Mucosa of gallbladder (tissue), 1 donor: ENCODE measurements at regions not wholly inside any gene's neighbourhood (a gene's known extent, or its start where the extent isn't known, plus 50 kb on each side); places are given as distances from the start of the nearest gene placed in this dataset.
"Not testable (repeated sequence)": the region's sequence is repeated elsewhere in the genome, so short reads cannot be mapped to it uniquely, and the experiment has no call there.

Experiments used
- DNase-seq: peaks from one replicate; pipeline ENCODE4 v3.0.0-alpha.2; 2020; ENCODE audit warnings: low spot score
- donor health status: DM: no; HTN: no; CAD: no.

DNA sequence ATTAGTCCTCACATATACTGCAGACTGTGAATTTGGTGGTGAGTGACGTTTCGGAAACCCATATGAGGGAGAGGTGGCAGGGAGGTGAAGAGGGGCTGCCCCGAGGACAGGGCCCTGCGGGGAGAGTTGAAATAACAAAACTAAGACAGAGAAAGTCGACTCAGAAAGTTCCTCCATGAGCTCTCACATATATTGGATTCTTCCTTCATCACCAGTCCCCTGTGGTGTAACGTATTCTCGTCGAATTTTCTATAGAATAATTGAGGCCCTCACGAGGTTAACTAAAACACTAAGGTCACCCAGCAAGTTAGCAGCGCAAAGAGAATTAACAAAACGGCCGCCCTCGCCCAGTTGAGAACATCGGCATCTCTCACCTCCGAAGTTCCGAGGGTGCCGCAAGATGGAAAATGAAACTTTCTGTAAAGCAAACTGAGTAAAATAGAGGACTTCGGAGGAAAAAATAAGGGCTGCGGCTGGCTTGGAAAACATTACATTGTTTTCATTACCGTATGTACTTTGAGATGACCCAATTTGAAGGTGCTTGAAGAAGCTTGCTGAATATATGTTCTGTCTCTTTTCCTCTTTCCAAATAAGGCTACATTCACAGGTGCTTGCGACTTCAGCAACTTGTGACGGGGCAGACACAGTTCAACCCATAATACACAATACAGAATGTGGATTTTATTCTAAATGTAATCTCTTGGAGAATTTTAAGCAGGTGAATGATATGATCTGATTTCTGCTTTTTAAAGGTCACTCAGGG lies 490.9 kb upstream of the JARID2 start:
- DNase-seq = no peak

DNA sequence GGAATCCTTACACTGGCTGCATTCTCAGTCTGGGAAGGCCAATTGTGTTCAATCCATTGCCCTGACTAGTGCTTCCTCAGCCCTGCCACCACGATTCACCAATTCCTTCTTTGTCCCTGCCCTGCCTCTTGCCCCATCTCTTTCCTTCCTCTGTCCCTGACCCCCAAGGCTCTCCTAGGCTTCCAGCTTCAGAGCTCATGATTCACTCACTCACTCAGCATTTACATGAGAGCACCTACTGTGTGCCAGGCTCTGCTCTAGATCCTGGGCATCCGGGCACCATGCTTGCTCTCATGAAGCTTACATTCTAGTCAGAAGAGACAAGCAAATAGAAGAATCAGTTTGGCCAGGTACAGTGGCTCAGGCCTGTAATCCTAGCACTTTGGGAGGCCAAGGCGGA lies 489.5 kb upstream of the JARID2 start:
- no peak for DNase-seq

DNA sequence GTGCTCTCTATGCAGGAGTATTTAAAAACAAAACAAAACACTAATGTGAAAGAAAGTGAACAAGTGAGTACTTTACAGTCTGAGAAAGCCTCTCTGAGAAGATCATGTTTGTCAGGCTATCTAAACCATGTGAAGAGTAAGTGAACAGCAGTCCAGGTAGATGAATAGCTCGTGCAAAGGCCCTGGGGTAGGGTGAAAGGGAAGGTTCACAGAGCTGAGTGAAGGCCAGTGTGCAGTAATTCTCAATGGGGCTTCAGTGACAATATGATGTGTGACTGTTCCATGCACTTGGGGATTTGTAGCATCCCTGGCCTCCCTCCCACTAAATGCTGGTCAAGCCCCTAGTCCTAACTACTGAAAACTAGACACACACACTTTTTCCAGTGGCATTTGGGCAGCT lies 488.9 kb upstream of the JARID2 start:
- DNase-seq = no peak

DNA sequence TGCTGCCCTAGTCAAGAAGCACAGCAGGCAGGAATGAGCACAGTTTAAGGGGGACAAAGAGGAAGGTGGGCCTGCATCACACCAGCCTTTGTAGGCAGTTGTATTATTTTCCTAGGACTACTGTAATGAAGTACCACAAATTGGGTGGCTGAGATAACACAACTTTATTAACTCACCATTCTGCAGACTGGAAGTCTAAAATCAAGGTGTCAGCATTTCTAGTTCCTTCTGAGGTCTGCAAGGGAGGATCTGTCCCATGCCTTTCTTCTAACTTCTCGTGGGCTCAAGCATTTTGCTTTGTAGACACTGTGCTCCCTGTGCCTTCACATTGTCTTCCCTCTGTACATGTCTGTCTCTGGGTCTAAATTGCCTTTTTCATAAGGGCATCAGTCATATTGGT lies 488.5 kb upstream of the JARID2 start:
- DNase-seq = no peak

DNA sequence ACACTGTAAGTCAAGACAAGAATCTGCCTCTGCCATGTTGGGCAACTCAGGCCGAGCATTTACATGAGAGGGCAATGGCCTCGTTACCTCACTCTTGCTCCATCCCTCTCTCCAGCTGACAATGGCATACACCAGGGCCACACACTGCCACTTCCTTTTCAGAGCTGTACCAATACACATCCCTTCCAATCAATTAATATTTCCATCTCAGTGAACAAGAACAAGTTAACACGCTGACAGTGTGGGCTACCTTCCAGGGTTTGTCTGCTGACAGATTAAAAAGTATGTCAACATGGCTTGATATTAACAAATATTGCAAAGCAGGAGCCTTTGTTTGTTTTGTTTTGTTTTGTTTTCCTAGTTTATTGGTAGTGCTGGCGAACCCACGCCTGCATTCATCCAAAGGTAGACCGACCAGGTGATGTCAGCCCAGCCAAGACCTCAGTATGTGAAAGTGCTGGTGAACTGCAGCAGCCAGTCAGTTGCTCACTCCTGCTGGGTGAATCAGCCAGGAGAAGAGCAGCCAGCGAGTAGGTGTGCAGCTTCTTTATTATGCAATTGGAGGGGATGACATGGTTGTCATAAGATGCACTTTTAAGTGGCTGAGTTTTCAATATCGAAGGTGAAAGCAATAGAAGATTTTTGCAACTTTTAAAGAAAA lies 487.3 kb upstream of the JARID2 start:
- peak; percentile 68 for DNase-seq

DNA sequence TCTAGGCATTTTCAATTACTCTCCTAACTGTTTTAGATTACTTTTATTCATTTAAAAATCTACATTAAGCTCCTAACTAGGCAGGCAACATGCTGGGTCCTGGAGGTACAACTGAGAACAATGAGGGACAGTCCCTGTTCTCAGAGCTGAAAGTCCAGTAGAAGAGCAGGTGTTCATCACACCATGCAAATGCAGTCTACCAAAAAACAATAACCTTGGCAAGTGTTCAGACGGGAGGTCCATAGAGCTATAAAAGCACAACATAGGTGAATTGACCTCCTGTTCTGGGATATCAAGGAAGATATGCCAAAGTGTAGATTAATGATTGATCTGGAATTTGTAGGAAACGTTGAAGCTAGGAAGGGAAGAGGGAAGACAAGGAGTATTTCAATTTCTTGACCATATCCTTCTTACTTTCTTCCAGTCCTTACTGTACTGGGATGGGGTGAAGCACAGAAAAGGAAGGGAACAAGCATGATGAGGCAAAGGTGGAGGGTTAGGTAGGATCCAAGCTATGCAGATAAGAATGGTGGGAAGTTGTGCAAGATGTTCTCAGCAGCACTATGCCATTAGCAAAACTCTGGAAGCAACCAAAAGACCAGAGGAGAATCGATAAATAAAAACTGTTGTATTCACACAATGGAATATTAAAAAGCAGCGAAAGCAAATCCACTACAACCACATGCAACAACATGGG lies 485.7 kb upstream of the JARID2 start:
- peak; percentile 58 for DNase-seq

DNA sequence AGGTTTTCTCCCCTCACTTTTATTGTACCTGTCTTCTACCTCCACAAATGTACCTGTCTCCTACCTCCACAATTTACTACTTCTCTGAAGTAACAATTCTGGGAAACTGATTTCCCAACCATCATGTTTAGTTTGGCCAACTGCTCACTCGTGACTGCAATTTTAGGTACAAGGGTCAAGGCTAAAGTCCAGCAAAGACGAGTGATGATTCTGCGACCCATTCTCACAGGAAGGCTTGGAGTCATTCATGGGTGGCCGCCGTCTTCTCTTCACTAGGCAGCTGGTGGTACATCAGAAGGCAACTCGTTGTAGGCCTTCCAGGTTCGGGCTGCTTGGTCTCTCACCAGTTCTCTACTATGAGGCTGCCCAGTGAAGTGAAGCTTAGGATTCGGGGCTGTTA lies 483.8 kb upstream of the JARID2 start:
- DNase-seq = peak; percentile 33

DNA sequence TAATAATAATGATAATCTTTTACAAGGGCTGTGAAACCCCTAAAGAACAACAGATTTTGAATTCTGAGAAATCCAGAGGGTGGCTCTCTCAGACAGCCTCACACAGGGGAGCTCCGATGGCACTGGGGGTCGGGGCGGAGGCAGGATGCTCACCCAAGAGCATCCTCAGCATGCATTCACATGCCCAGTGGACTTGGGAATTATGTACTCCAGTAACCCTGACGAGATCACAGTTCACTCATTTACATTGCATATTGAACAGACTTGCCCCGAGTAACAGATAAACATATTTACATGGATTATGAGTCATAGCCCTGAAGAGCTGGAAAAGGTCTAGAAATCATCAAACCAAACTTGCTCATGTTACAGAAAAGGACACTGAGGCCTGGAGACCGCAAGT lies 482.7 kb upstream of the JARID2 start:
- DNase-seq = peak; percentile 51

DNA sequence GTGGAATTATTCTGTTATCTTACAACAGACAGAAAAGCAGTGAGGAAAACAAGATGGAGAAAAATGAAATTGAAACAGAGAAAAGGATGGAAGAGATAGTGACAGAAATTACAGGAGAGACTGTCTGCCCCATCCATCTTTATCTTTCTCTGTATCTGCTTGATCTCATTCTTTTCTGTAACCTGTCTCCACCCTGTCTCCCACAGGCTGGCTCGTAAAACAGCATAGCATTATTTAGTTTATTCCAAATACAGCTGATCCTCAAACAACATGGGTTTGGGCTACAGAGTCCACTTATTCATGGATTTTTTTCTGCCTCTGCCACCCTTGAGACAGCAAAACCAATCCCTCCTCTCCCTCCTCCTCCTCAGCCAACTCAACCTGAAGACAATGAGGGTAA lies 482.3 kb upstream of the JARID2 start:
- DNase-seq = no peak

DNA sequence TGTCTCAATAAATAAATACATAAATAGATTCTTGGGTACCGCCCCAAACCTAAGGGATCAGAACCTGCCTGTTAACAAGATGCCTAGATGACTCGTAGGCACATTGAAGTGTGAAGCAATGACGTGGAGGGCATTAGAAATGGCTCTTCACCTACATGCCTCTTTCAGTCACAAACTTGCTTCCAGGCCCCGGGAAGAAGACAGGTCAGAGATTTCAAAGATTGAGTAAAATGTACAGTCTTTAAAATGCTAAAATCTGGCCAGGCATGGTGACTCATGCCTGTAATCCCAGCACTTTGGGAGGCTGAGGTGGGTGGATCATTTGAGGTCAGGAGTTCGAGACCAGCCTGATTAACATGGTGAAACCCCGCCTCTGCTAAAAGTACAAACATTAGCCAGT lies 480.8 kb upstream of the JARID2 start:
- no peak for DNase-seq

DNA sequence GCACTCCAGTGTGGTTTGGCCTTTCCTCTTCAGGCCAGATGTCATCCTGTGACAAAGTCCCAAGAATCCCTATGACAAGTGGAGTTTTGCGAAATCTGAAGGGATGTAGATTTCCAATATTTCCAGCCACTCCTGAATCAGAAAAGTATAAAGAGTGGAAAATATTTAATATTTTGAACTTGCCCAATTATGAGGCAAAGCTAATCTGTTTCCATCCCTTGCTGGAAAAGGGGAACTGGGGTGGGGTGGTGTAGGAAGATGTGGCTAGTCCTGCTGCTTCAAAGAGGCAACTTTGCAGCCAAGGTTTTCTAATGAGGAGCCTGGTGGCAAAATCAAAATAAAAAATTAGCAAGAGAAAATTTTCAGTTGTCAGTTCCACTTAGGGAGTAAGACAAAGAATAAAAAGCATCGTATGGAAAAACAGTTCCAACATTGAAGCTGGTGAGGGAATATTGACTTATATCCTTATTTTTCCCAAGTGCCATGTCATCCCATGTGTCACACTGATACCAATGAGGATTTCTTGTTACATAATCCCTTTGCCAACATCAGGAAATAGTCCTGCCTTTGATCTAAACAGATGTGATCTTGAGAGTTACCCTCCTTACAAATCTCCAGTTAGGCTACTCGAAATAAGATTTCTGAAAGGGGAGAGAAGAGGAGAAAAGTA lies 480.0 kb upstream of the JARID2 start:
- no peak for DNase-seq

DNA sequence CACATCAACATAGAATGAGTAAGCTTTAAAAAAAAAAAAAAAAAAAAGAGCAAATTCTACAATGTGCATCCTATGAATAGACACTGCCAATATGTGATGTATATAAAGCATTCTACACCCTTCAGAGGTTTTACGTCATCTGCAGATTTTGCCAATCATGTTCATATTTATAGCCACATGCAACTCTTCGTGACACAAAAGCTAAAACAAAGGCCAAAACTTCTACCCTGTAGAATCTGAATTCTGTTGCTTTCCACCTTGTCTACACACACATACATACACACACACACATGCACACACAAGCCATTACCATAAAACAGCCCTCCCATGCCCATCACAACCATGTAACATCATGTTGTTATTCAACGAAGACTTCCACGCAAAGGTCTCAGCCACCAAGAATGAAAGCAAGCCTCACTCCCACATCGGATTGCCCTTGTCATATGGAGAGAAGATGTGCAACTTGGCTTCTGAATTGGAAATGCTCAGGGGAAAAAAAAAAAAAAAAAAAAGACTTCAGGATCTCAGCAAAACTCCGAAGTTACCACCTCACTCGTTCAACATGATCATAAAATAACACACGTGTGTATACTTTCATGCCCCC lies 479.4 kb upstream of the JARID2 start:
- no peak for DNase-seq

DNA sequence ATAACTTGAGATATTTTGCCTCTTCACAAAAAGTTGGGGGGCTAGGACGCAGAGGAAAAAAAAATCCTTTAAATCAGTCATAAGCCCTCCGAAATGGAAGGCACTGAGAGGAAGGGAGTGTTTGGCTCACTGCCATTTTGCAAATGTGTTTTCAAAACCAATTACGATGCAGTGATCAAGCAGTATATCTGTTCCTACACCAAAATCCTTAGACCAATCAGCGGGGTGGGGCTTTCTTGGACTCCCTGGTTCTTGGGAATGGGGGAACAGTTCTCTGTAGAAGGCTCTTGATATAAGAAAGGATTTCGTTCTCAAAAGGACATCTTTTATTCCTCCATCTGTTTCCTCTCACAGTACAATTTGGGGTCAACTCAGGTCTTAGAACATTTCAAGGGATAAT lies 478.6 kb upstream of the JARID2 start:
- no peak for DNase-seq

DNA sequence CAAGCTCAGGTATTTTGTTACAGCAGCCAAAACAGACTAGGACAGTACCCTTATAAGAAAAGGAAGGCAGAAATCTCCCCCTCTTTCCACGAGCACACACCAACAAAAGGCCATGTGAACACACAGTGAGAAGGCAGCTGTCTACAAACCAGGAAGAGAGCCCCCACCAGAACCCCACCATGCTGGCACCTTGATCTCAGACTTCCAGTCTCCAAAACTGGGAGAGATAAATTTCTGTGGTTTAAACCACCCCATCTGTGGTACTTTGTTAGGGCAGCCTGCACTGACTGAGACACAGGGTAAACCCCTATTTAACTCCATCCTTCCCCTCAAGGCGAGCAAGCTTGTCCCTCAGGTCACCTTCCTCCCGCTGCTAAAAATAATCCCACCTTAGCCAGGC lies 475.8 kb upstream of the JARID2 start:
- DNase-seq = no peak

DNA sequence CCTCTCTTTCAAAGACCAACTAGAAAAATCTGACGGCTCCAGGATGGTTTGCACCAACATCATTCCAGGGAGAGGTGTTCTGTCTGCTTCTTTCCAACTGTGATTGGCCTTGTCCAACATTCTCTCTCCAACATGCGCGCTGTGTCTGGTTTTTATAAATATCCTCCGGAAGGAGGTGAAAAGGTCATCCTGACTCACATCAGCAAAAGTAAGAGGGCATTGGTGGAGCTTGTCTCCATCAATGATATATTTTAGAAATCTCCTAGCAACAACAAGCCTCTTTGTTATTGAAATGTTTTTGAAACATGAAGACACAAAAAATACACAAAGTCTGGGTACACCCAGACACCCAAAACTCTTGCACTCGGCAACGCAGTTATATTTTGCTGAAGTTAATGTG lies 475.3 kb upstream of the JARID2 start:
- DNase-seq = no peak

DNA sequence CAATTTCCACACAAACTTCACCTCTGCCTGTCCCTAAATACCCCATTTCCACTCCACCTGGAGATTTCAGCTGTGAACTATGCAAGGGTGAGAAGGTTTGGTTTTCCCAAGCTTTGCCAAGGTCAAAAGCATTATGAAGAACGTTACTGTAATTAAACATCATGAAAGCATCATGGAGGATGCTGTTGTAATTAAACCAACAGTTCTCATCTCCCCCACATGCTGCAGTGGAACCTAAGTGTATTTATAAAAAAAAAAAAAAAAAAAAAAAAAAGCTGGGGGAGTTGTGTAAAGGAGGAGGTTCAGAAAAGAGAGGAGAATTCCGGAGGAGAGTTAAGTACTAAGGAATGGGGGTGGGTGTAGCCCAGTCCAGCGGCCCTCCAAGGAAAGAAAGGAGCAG lies 474.9 kb upstream of the JARID2 start:
- DNase-seq = no peak

DNA sequence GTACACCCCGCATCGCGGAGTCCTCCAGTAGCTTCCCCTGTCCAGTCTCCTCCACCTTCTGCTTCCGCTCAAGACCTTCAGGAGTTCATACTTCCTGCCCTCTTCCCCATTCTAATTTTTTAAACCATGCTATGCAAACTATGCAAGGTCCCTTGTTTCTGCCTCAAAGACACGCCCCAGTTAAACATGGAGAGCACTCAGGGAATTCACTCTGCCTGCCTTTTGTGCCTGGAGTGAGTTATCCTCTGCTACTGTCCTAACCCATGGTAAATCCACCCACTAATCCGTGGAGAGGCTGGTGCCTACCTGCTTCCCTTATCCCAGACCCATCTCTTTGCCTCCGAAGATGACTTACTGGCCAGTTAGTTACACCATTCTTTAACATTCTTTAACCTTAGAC lies 473.7 kb upstream of the JARID2 start:
- no peak for DNase-seq

DNA sequence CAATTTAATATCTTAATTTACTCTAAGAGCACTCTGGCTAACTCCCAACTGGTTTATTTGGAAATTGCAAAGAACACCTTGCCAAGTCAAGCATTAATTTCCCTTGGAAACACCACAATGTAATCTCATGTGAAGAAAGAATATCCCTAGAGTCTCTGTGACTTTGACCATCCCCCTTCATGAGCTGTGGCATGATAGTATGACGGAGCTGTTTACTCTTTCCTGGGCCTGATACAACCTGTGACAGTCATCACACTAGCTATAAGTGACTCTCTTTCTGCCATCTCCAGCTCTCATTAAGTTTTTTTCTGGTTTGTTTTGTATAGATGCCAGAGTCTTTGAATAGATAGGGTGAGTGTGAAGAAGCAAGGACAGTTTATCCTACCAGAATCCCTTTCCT lies 470.3 kb upstream of the JARID2 start:
- DNase-seq = no peak

DNA sequence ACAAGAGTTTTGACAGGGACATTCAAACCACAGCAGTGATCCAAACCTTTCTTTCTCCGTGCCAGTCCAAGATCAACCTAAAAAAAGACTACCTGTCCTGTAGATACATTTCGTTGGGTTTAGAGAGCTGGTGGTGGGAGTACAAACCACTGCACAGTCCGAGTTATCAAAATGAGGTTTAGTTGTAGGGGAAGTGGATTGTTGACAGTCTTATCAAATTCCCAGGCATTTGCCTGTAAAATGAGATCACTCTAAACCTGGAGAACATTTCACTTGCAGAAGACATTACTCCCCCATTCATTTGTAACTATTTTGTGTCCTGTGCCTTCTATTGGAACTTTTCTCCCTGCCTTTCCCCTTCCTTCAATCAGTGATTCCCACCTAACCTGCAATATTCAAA lies 469.6 kb upstream of the JARID2 start:
- DNase-seq = no peak

DNA sequence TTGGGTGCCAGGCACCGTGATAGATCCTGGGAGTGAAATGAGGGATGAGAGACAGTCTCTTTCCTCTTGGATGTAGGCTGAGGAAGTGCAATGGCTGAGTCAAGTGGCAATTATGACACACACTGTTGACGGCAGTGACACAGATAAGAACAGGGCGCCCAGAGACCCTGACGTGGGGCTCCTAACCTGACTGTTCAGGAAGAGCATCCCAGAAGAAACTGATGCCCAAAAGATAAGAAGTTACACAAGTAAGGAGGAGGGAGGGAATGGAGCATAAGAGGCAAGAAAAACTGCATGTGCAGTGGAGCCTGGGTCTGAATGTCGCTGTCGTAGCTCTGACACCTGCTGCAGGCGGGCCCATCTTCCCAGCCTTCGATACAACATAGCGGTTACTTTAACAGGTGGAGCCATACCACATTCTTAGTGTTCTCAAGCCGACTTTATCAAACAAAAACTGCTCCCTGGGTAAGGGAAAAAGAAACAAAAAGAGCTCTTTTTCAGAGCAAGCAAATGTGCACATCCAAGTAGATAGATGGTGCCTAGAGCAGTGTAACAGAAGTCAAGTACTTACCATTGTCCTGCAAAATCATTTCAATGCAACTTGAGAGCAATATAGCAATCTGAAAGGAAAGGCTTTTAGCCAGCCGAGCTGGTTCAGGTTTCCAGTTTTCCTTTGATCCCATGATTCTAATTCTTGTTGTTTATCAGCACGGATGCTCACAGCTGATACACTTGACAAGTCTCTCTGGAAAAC lies 463.9 kb upstream of the JARID2 start:
- no peak for DNase-seq

DNA sequence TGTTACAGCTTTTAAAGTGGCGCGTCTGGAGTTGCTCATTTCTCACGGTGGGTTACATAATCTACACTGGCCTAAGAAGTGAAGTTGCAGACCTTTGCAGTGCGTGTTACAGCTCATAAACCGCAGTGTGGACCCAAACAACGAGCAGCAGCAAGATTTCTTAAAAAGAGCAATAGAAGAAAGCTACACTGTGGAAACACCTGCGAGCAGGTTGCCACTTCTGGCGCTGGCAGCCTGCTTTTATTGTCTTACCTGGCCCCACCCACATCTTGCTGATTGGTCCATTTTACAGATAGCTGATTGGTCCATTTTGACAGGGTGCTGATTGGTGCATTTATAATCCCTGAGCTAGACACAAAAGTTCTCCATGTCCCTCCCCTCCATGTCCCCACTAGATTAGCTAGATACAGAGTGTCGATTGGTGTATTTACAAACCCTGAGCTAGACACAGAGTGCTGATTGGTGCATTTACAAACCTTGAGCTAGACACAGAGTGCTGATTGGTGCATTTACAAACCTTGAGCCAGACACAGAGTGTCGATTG lies 462.9 kb upstream of the JARID2 start:
- not testable (repeated sequence) for DNase-seq
